Stimulated activated CD4-positive, alpha-beta T cell treated with anti-CD3 and anti-CD28 coated beads, Interleukin-12 subunit alpha, Interleukin-12 subunit beta, amount 100 ng/mL, for 4 hours (primary cell): ENCODE measurements at regions not wholly inside any gene's neighbourhood (a gene's known extent, or its start where the extent isn't known, plus 50 kb on each side); places are given as distances from the start of the nearest gene placed in this dataset.

ENCODE experiments used
- DNase-seq: peaks from one replicate; pipeline ENCODE4 v3.0.0-alpha.2; 2020

DNA sequence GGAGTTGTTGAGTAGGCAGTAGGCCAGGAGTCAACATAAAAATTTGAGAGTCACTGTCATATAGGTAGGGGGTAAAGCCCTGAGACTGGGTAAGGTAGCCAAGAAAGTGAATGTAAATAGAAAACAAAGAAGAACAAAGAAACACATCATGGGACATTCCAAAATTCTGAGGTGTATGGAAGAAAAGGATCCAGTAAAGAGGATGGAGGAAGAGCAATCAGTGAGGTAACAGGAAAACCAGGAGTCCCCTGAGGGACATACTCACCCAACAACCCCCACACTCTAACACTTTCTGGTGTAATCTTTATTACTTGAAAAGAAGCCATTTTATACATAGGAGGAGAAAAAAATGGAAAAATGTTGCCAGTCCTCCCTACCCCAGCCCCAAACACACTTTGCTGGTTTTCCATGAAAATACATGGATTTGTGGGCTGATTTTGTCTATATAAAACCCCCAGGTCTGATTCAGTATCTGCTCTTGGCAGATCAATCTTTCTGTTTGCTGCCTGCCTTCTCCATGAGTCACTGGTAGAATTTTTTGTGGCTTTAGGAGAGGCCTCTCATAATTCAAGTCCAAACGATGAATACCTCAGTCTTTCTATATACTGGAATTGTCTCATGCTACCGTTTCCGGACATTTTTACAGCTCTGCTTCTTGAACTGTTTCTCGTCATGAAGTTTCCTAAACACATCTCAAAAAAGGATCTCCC lies 271.4 kb upstream of the MAN1A1 start:
- DNase-seq, result no peak

DNA sequence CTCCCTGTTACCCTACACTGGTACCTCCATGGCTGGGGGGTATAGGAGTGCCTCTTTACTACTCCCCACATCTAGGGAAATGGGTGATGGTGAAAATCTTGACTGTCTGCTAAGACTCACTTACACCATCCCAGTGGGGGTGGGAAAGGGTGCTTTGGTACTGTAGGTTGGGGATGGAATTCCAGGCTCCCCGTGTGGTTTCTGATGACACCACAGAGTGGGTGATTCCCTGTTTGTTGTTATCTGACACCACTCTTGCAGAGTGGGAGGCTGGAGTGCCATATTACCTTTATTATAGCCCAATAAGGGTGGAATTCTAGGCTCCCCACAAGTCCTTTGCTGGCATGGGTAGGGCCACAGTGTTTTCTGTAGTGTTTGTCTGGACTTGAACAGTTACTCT lies 264.6 kb upstream of the MAN1A1 start:
- no peak for DNase-seq

- no peak for DNase-seq
Measured at GRCh38 chr6:119612911-119613381, 263.4 kb upstream of the MAN1A1 start.

- no peak for DNase-seq
Measured at GRCh38 chr6:119612176-119612891, 262.8 kb upstream of the MAN1A1 start.

DNA sequence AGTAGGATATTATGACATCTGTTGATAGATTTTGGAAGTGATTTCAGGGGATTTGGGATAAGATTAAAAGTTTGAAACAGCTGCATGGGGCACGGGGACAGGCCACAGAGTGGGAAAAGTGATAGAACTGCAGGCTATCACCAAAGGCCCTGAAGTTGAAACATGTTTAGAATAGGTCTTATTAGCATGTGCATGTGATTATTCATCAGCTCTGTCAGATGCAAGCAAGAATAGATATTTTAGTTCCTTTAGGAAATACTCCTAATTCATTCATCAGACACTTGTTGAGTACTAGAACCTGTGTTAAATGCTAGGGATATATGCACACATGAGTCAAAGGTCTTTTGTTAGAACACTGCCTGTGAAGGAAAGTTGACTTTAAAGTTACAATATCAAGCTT lies 261.2 kb upstream of the MAN1A1 start:
- no peak for DNase-seq

DNA sequence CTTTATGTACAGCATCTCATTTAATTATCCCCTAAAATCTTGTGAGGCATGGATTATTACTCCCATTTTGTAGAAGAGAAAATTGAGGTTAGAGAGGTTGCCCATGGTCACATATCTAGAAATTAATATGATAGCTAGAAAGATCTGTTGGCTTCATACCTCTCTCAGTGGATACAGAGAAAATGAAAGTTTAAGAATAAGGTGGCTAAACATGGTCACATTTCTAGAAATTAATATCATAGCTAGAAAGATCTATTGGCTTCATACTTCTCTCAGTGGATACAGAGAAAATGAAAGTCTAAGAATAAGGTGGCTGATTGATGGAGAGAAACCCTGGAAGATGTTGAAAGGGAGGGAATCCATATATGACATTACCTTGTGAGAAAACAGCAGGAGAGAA lies 260.7 kb upstream of the MAN1A1 start:
- no peak for DNase-seq

GRCh38 chr6:119609865-119610264 lies 260.3 kb upstream of the MAN1A1 start:
- no peak for DNase-seq

GRCh38 chr6:119608994-119609393 lies 259.4 kb upstream of the MAN1A1 start:
- no peak for DNase-seq

GRCh38 chr6:119604124-119604523 lies 254.6 kb upstream of the MAN1A1 start:
- DNase-seq, result no peak

GRCh38 chr6:119603501-119603900 lies 253.9 kb upstream of the MAN1A1 start:
- no peak for DNase-seq

DNA sequence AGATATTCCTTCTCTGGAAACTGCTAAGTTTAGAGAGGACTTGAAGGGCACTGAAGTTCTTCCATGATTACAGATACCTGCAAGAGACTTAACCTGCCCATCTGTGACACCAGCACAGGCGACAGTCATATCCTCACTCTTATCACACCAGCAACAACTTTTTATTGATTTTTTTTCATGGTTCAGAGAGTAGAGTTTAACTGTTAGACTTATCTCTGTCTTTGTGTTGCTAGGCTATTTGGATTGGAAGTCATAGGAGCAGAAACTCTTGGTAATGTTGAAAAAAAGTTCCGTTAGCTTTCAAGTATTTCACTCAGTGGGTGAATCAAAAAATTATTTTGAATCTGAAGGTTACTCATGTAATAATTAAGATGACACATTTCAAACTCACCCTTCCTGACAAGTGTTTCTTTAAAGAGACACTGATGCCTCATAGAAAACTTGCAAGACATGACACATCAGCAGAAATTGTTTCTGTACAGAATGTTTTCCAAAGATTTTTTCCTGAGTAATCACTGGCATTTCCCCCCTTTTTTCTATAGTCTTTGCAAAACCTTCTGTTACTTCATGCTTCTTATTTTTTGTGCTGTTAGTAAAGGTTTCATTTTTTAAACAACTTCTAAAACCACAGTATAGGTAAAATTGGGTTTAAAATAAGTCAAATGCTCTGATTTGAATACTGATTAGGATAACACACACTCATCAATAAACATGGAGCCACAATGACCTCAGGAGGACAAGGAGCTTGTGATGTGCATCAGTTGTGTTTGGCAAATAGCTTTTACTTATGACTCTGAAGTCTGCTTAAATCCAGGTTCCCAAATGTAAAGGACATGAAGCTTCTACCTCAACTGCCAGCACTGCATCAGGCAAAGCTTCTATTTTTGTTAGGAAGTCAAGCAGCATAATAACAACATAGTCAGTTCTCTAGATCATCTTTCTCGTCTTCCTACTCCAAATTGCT lies 252.9 kb upstream of the MAN1A1 start:
- no peak for DNase-seq

DNA sequence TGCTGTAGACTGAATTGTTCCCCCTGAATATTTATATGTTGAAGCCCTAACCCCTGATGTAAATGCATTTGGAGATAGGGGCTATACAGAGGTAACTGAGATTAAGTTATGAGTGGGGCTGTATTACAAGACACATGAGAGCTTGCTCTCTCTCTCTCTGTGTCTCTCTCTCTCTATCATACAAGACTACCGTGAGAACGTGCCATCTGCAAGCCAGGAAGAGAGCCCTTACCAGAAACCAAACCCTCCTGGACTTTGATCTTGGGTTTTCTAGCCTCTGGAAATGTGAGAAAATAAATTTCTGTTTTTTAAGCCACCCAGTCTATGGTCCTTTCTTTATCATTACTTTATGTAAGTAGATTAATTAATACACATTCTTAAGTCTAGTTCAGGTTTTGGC lies 249.3 kb upstream of the MAN1A1 start:
- DNase-seq, result no peak

DNA sequence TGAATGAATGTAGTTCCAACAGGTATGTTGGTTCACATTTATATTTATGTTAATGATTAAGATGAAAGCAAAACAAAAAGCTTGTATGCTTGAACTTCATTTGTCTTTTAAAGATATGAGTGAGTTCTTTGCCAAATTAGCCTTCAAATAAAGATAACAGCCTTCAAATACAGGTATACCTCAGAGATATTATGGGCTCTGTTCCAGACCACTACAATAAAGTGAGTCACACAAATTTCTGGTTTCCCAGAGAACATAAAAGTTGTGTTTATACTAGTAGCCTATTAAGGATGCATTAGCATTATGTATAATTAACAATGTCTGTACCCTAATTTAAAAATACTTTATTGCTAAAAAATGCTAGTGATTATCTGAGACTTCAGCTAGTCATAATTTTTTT lies 245.3 kb upstream of the MAN1A1 start:
- no peak for DNase-seq

DNA sequence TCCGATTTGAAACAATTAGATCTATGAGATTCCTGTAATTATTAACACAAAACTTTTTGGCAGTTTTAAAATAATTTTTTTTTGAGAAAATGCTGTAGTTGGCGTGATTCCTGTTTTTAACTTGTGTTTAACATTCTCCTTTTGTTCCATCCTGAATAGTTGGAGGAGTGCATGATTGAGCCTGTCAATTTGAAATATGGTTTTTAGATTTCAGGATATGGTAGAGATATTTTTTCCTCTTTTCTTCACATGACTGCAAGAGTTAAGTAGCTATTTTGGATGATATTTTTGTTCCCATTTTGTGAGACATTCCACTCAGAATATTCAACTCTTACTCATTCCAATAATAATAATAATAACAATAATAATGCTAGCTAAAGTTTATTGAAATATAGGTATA lies 241.7 kb upstream of the MAN1A1 start:
- DNase-seq, result no peak

DNA sequence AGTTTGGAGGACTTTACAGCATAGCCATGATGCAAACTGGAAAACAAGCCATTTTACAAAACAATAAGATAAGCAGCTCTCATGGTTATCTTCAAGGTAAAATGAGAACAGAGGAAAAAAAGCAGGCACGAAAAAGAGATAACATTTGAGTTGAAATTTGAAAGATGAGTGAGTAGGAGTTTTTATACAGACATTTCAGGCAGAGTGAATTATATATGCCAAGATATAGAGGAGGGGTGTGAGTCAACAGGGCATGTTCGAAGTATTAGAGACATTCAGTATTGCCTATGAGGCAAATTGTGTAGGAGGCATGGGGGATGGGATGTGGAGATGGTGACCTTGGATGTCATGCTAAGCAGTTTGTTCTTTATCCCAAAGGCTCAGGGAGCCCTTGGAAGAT lies 240.5 kb upstream of the MAN1A1 start:
- DNase-seq, result no peak

DNA sequence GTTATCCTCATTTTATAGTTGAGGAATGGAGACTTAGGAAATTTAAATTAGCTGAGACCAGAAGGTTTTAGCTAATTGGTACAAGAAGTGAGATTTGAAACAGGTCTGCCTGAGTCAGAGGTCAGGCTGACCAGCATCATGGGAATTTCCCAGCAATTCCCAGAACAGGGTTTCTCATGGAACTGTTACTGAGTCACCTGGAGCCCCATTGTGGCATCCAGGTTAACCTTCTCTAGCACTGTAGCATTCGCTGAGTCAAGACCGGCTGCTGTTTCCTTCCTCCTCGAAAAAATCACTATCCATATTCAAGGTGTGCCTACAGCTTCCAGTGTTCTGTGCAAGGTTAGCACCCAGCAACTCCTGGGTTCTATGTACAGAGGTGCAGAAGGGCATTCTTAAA lies 238.0 kb upstream of the MAN1A1 start:
- no peak for DNase-seq

DNA sequence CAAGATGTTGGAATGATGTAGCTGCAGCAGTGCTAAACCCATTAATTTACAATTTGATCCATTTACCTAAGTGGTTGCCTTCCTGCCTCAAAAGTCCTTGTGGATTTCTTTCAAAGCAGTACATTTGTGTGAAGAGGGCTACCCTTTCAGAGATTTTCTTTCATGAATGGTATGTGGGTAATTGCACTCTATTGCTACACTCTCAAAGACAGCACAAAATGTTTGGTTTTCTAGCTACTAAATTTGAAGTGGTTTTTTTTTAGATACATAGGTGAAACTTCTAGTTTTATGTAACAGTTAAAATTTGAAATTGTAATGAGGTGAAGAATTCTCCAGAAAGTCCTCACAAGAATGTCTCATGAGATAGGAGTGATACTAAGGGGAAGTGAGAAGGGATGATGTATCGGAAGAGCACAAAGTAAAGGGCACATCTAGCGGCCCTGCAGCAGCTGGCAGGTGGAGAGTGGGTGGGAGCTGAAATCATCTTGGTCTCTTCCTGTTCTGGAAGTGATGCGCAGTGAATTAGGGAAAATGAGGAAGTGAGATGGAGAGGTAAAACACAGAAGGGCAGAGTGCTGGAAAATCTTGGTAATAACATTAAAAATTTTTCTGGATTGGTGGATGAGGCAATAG lies 236.8 kb upstream of the MAN1A1 start:
- no peak for DNase-seq

- DNase-seq, result no peak
Measured at GRCh38 chr6:119584088-119584487, 234.5 kb upstream of the MAN1A1 start.

DNA sequence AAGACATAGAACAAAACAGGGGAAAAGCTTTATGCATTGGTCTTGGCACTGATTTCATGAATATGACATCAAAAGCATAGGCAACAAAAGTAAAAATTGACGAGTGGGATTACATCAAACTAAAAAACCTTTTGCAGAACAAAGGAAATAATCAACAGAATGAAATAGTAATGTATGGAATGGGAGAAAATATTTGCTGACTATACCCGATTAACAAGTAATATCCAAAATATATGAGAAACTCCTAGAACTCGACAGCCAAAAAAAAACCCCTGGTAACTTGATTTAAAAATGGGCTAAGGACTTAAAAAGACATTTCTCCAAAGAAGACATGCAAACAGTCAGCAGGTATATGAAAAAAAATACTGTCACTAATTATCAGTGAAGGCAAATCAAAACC lies 231.7 kb upstream of the MAN1A1 start:
- DNase-seq, result no peak

- no peak for DNase-seq
Measured at GRCh38 chr6:119575721-119576120, 226.2 kb upstream of the MAN1A1 start.

- DNase-seq, result no peak
Measured at GRCh38 chr6:119568580-119568979, 219.0 kb upstream of the MAN1A1 start.

DNA sequence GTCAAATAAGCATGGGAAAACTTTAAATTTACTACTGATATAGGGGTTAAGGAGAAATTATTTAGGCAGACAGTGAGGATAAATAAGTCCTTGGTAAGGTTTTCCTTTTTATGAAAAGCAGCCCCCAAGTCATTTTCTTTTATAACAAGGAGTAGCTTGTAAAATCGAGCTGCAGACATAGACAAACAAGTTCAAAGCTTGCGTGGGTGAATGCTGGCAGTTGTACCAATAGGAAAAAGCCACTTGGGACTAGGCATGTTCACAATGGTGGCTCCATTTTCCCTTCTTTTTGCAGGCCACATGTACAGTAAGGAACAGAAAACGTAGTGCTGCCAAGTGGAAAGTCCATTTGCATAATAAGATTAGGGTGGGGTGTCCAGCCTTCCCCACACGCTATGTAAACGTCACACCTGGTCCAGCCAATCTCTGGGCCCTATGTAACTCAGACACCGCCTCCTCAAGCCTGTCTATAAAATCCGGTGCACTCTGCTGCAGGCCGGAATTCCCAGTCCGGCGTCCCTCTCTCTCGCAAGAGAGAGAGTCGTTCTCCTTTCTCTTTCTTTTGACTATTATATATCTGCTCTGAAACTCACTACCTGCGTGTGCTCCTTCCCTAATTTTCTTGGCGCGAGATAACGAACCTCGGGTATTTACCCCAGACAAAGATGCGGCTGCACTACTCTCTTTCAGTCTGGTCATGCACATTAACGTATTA lies 217.1 kb upstream of the MAN1A1 start:
- no peak for DNase-seq
